Astrocyte of the spinal cord (primary cell): ENCODE measurements at regions not wholly inside any gene's neighbourhood (a gene's known extent, or its start where the extent isn't known, plus 50 kb on each side); places are given as distances from the start of the nearest gene placed in this dataset.
A peak's percentile ranks its signal among the peaks of the same experiment; 100 is the strongest.

ENCODE experiments used
- DNase-seq: peaks from one replicate; pipeline ENCODE4 v3.0.0; 2011; ENCODE audit warnings: low read depth, low spot score
- H3K4me3 ChIP-seq: 2 replicates; pipeline ENCODE4 v1.5.1; 2011; ENCODE audit warnings: low read depth, mild to moderate bottlenecking, low read length, moderate library complexity
- CTCF ChIP-seq: IDR thresholded peaks from 2 replicates; pipeline ENCODE4 v1.5.1; 2012; ENCODE audit warnings: low read depth, mild to moderate bottlenecking, low read length, inconsistent platforms
- in situ Hi-C: cut with HindIII; loops from 2 replicates; pipeline ENCODE4 v1.10.0; 2017; ENCODE audit warnings: low sequenced_read_pairs

- H3K4me3 ChIP-seq = no peak overlapping the region
- peak; percentile 53 for DNase-seq
- in situ Hi-C loops = no loop called here
- TF ChIP-seq CTCF = no peak
Observed at GRCh38 chr11:122523846-122524805, 131.4 kb upstream of the UBASH3B start.

- TF ChIP-seq CTCF = no peak
- DNase-seq = no peak
- in situ Hi-C loops = no loop called here
- H3K4me3 ChIP-seq = no peak overlapping the region
Observed at GRCh38 chr11:122521626-122522025, 133.9 kb upstream of the UBASH3B start.

- TF ChIP-seq CTCF = no peak
- H3K4me3 ChIP-seq = no peak overlapping the region
- DNase-seq = peak; percentile 3
- in situ Hi-C loops = no loop called here
Observed at GRCh38 chr11:122517403-122518379, 137.8 kb upstream of the UBASH3B start.

GRCh38 chr11:122516686-122517085 is 138.8 kb upstream of the UBASH3B start:
- TF ChIP-seq CTCF = no peak
- H3K4me3 ChIP-seq = no peak overlapping the region
- in situ Hi-C loops = no loop called here
- DNase-seq = no peak

- no peak overlapping the region for H3K4me3 ChIP-seq
- in situ Hi-C loops = no loop called here
- no peak for TF ChIP-seq CTCF
- DNase-seq = no peak
Observed at GRCh38 chr11:122513997-122514396, 141.5 kb upstream of the UBASH3B start.

- in situ Hi-C loops = no loop called here
- no peak for TF ChIP-seq CTCF
Observed at GRCh38 chr11:122513328-122513727, 142.2 kb upstream of the UBASH3B start.

More at GRCh38 chr11:122513328-122513727, 142.2 kb upstream of the UBASH3B start:
- H3K4me3 ChIP-seq = no peak overlapping the region
- DNase-seq = no peak
